Hypothalamus (tissue), 51 donors: ENCODE measurements at regions not wholly inside any gene's neighbourhood (a gene's known extent, or its start where the extent isn't known, plus 50 kb on each side); places are given as distances from the start of the nearest gene placed in this dataset.

Source experiments
- DNase-seq, 51 donors: peaks; one replicate each; lab custom pipeline; 2025; lab: John Stamatoyannopoulos, UW

GRCh38 chr7:85471740-85472139 lies 284.9 kb upstream of the SEMA3D start:
- no peak for DNase-seq

- DNase-seq: no peak
Measured at GRCh38 chr7:85471307-85471706, 284.5 kb upstream of the SEMA3D start.

GRCh38 chr7:85469446-85470010 lies 282.7 kb upstream of the SEMA3D start:
- DNase-seq: no peak

- DNase-seq: no peak
Measured at GRCh38 chr7:85464042-85464651, 277.3 kb upstream of the SEMA3D start.

GRCh38 chr7:85462671-85463070 lies 275.8 kb upstream of the SEMA3D start:
- no peak for DNase-seq

GRCh38 chr7:85457911-85458310 lies 271.1 kb upstream of the SEMA3D start:
- DNase-seq: no peak

GRCh38 chr7:85456254-85456653 lies 269.4 kb upstream of the SEMA3D start:
- no peak for DNase-seq

- no peak for DNase-seq
Measured at GRCh38 chr7:85454904-85455303, 268.0 kb upstream of the SEMA3D start.

- no peak for DNase-seq
Measured at GRCh38 chr7:85452674-85453073, 265.8 kb upstream of the SEMA3D start.

- DNase-seq: no peak
Measured at GRCh38 chr7:85449478-85449877, 262.6 kb upstream of the SEMA3D start.

- no peak for DNase-seq
Measured at GRCh38 chr7:85447004-85447403, 260.1 kb upstream of the SEMA3D start.

- peak in 10 of 51 donors; percentile 1 to 36 (median 6) for DNase-seq
Measured at GRCh38 chr7:85426487-85426960, 239.7 kb upstream of the SEMA3D start.

GRCh38 chr7:85424298-85424697 lies 237.4 kb upstream of the SEMA3D start:
- no peak for DNase-seq

- DNase-seq: no peak
Measured at GRCh38 chr7:85423209-85423895, 236.5 kb upstream of the SEMA3D start.

- DNase-seq: no peak
Measured at GRCh38 chr7:85415743-85416142, 228.9 kb upstream of the SEMA3D start.

GRCh38 chr7:85413718-85414117 lies 226.9 kb upstream of the SEMA3D start:
- no peak for DNase-seq

- DNase-seq: no peak
Measured at GRCh38 chr7:85412912-85413311, 226.1 kb upstream of the SEMA3D start.

GRCh38 chr7:85407391-85407790 lies 220.5 kb upstream of the SEMA3D start:
- DNase-seq: no peak

- DNase-seq: no peak
Measured at GRCh38 chr7:85405016-85405902, 218.4 kb upstream of the SEMA3D start.

- DNase-seq: no peak
Measured at GRCh38 chr7:85396676-85397075, 209.8 kb upstream of the SEMA3D start.

- no peak for DNase-seq
Measured at GRCh38 chr7:85392789-85393188, 205.9 kb upstream of the SEMA3D start.
